ENCODE measurements at regions not wholly inside any gene's neighbourhood (a gene's known extent, or its start where the extent isn't known, plus 50 kb on each side); places are given as distances from the start of the nearest gene placed in this dataset.

GRCh38 chr5:29185558-29185957 lies 2007.9 kb upstream of the CDH6 start:
- DNase-seq: no peak
- H3K4me1 ChIP-seq: no peaks in the 10 kb centered on the region
- H3K27me3 ChIP-seq (ENCODE audit: low read depth): no peaks in the 10 kb centered on the region
- H3K9me3 ChIP-seq (replicated peaks): peaks cover 41% of the 10 kb centered on the region
- no peaks in the 10 kb centered on the region for H3K36me3 ChIP-seq
- intact Hi-C loops (cut with micrococcal nuclease): no loop called here
- no peak overlapping the region for H3K27ac ChIP-seq (replicated peaks)
- no peak for TF ChIP-seq CTCF (IDR thresholded peaks at IDR 0.05; ENCODE audit: borderline replicate concordance)
- H3K4me3 ChIP-seq: no peak overlapping the region

- no peak for DNase-seq
- Histone ChIP-seq H3K27me3 (ENCODE audit: low read depth) (no peaks in the 10 kb centered on the region), H3K4me3 (no peak overlapping the region), H3K27ac (replicated peaks) (no peak overlapping the region), H3K36me3 (no peaks in the 10 kb centered on the region), H3K9me3 (replicated peaks) (peaks cover 30% of the 10 kb centered on the region), H3K4me1 (no peaks in the 10 kb centered on the region)
- intact Hi-C loops (cut with micrococcal nuclease): no loop called here
- TF ChIP-seq CTCF (IDR thresholded peaks at IDR 0.05; ENCODE audit: borderline replicate concordance): no peak
These were observed 2017.7 kb upstream of the CDH6 start for GRCh38 chr5:29175774-29176173.

- Histone ChIP-seq H3K9me3 (replicated peaks) (peaks cover 25% of the 10 kb centered on the region), H3K27me3 (ENCODE audit: low read depth) (no peaks in the 10 kb centered on the region), H3K4me1 (no peaks in the 10 kb centered on the region), H3K27ac (replicated peaks) (no peak overlapping the region), H3K4me3 (no peak overlapping the region), H3K36me3 (no peaks in the 10 kb centered on the region)
- TF ChIP-seq CTCF (IDR thresholded peaks at IDR 0.05; ENCODE audit: borderline replicate concordance): no peak
- intact Hi-C loops (cut with micrococcal nuclease): no loop called here
- DNase-seq: no peak
These were observed 2022.9 kb upstream of the CDH6 start for GRCh38 chr5:29170599-29170998.

GRCh38 chr5:29169886-29170285 lies 2023.6 kb upstream of the CDH6 start:
- Histone ChIP-seq H3K27ac (replicated peaks) (no peak overlapping the region), H3K9me3 (replicated peaks) (peaks cover 25% of the 10 kb centered on the region), H3K4me1 (no peaks in the 10 kb centered on the region), H3K27me3 (ENCODE audit: low read depth) (no peaks in the 10 kb centered on the region), H3K36me3 (no peaks in the 10 kb centered on the region), H3K4me3 (no peak overlapping the region)
- intact Hi-C loops (cut with micrococcal nuclease): no loop called here
- no peak for DNase-seq
- TF ChIP-seq CTCF (IDR thresholded peaks at IDR 0.05; ENCODE audit: borderline replicate concordance): no peak

DNA sequence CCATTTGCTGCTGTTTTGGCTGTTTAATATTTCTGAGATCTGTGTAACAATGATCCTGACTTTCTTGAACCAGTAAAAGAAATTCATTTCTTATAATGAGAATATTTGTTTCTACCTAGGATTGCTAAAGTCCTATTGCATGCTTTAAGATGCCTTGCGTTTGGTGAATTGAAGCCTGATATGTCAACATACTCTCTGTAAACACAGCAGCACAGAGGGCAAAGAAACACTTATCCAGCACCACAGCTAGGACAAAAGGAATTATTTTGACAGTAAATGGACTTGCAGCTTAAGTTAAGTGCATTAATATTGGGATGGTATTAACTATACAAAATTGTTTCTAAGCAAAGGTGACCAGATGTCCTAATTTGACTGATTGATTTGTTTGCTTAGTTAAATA lies 2031.2 kb upstream of the CDH6 start:
- Histone ChIP-seq H3K9me3 (replicated peaks) (peaks cover 4% of the 10 kb centered on the region), H3K4me3 (no peak overlapping the region), H3K36me3 (no peaks in the 10 kb centered on the region), H3K4me1 (no peaks in the 10 kb centered on the region), H3K27me3 (ENCODE audit: low read depth) (no peaks in the 10 kb centered on the region), H3K27ac (replicated peaks) (no peak overlapping the region)
- no peak for TF ChIP-seq CTCF (IDR thresholded peaks at IDR 0.05; ENCODE audit: borderline replicate concordance)
- DNase-seq: no peak
- intact Hi-C loops (cut with micrococcal nuclease): no loop called here

Measured in left ventricle myocardium inferior (tissue), 1 donor.